Esophagus muscularis mucosa (tissue), 4 donors: ENCODE measurements at regions not wholly inside any gene's neighbourhood (a gene's known extent, or its start where the extent isn't known, plus 50 kb on each side); places are given as distances from the start of the nearest gene placed in this dataset.

ENCODE experiments used
- DNase-seq: peaks from one replicate; pipeline ENCODE4 v3.0.0-alpha.2; 2017; ENCODE audit errors: extremely low spot score
- H3K27ac ChIP-seq, 4 donors: fragments of 200-600 bp; sonication (generic); replicated peaks in 1 of 4; 1 replicate in 3 of 4; 2 replicates in 1 of 4; pipeline ENCODE4 v1.5.1; 2016 to 2019; ENCODE audit warnings: mild to moderate bottlenecking in 1 of 4
- H3K27me3 ChIP-seq, 4 donors: fragments of 200-600 bp; sonication (generic); one replicate each; pipeline versions ENCODE4 v1.5.1 to v1.6.0; 2016 to 2019
- H3K36me3 ChIP-seq, 4 donors: fragments of 200-600 bp; sonication (generic); one replicate each; pipeline ENCODE4 v1.5.1; 2016 to 2019
- H3K4me1 ChIP-seq, 4 donors: fragments of 200-600 bp; sonication (generic); one replicate each; pipeline ENCODE4 v1.5.1; 2016 to 2019
- H3K4me3 ChIP-seq, 4 donors: fragments of 200-600 bp; sonication (generic); 1 replicate in 2 of 4; 2 replicates in 2 of 4; pipeline ENCODE4 v1.5.1; 2016 to 2019; ENCODE audit warnings: mild to moderate bottlenecking in 4 of 4, moderate library complexity in 1 of 4
- H3K9me3 ChIP-seq, 4 donors: fragments of 200-600 bp; sonication (generic); 1 replicate in 3 of 4; 2 replicates in 1 of 4; pipeline ENCODE4 v1.5.1; 2016 to 2019
- CTCF ChIP-seq, 3 experiments: fragments of 200-600 bp in 2 of 3; fragments of 450-650 bp in 1 of 3; sonication (generic) in 2 of 3; IDR thresholded peaks; one replicate each; pipeline ENCODE4 v1.5.1; 2017 to 2019; ENCODE audit warnings: antibody characterized with exemption in 3 of 3, mild to moderate bottlenecking in 2 of 3, moderate library complexity in 1 of 3
- EP300 ChIP-seq: sonication (generic); formaldehyde crosslinking; IDR thresholded peaks from one replicate; pipeline ENCODE4 v1.6.1; 2017; ENCODE audit warnings: antibody characterized with exemption
- POLR2A ChIP-seq: fragments of 450-650 bp; IDR thresholded peaks from one replicate; pipeline ENCODE4 v1.6.1; 2017; ENCODE audit warnings: antibody characterized with exemption, moderate library complexity, mild to moderate bottlenecking, low read depth
- POLR2AphosphoS5 ChIP-seq, 2 donors: sonication (generic); formaldehyde crosslinking; IDR thresholded peaks; one replicate each; pipeline ENCODE4 v1.6.1; 2017; ENCODE audit warnings: antibody characterized with exemption in 2 of 2
- WGBS: methylation state at CpG from one replicate; pipeline ENCODE4 v1.1.5; 2018; 5-methylcytosine and 5-hydroxymethylcytosine counted together
- intact Hi-C: fragments of 100-400 bp; cut with DNase I; formaldehyde crosslinking; loops from one replicate; pipeline ENCODE4 v1.15.1; 2023

- no peak for DNase-seq
- no peak overlapping the region for H3K27ac ChIP-seq
- TF ChIP-seq POLR2AphosphoS5 (IDR thresholded peaks at IDR 0.05) (no peak), EP300 (no peak)
- 100% methylated on average over 1 of the region's 1 CpG for WGBS
- H3K4me3 ChIP-seq, result no peak overlapping the region
- no peaks in the 10 kb centered on the region for H3K4me1 ChIP-seq
- H3K27me3 ChIP-seq, result no peaks in the 10 kb centered on the region
- intact Hi-C loops, result no loop called here
- peaks cover 0 to 4% (median 0%) of the 10 kb centered on the region in 4 donors for H3K9me3 ChIP-seq
- H3K36me3 ChIP-seq, result no peaks in the 10 kb centered on the region
Measured at GRCh38 chr6:87921034-87921433, 126.6 kb upstream of the SPACA1 start.

DNA sequence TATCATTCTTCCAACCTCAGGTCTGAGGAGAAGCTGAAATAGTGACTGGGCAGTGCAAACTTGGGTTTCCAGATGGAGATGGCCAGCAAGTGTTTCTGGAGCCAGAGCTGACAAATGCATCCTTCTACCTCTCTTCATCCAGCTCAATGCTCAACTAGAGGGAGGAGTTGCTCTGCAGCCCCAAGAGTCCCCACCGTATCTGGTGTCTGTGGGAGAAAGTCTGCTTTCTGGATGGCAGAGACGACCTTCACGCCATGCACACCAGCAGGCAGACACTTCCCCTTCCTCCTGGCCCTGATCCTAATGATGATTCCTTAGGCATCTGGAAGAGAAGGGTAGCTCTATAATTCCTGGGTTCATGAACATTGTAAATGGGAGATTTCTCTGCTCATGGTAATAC, 127.4 kb upstream of the SPACA1 start:
- Histone ChIP-seq H3K9me3 (peaks cover 0 to 5% (median 0%) of the 10 kb centered on the region in 4 donors), H3K36me3 (no peaks in the 10 kb centered on the region), H3K27me3 (no peaks in the 10 kb centered on the region), H3K27ac (no peak overlapping the region), H3K4me1 (no peaks in the 10 kb centered on the region), H3K4me3 (no peak overlapping the region)
- TF ChIP-seq CTCF (IDR thresholded peaks at IDR 0.05), result no peak
- TF ChIP-seq EP300, result no peak
- no peak for TF ChIP-seq POLR2AphosphoS5 (IDR thresholded peaks at IDR 0.05)
- no peak for TF ChIP-seq POLR2A
- DNase-seq, result no peak
- intact Hi-C loops, result no loop called here
- WGBS, result 96% methylated on average over 3 of the region's 3 CpGs

- no peak for TF ChIP-seq POLR2A
- TF ChIP-seq POLR2AphosphoS5 (IDR thresholded peaks at IDR 0.05), result no peak
- no peak for TF ChIP-seq CTCF (IDR thresholded peaks at IDR 0.05)
- no peak for TF ChIP-seq EP300
Measured at GRCh38 chr6:87919416-87919815, 128.2 kb upstream of the SPACA1 start.

DNA sequence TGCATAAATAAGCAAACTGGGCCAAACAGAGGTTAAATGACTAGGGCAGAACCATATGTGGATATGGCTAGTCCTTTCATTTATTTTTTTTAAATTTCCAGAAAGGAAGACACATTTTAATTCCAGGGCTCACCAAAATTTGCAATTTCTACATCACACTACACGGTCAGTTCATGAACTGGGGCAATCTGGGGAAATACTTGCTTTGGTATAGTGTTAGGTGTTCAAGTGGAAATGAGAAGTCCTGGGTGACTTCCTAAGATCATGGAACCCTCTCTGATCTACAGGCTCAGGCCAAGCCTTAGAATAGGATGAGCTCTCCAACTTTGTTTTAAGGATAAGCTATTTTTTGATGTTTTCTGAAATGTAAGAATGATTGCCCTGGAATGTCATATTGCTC, 128.6 kb upstream of the SPACA1 start:
- intact Hi-C loops, result no loop called here
- no peak for DNase-seq
- Histone ChIP-seq H3K9me3 (peaks cover 0 to 5% (median 0%) of the 10 kb centered on the region in 4 donors), H3K27ac (no peak overlapping the region), H3K4me3 (no peak overlapping the region), H3K4me1 (no peaks in the 10 kb centered on the region), H3K36me3 (no peaks in the 10 kb centered on the region), H3K27me3 (no peaks in the 10 kb centered on the region)
- whole genome bisulfite sequencing, result 96% methylated on average over 1 of the region's 1 CpG
- TF ChIP-seq POLR2AphosphoS5 (IDR thresholded peaks at IDR 0.05), result no peak
- no peak for TF ChIP-seq POLR2A
- TF ChIP-seq EP300, result no peak
- no peak for TF ChIP-seq CTCF (IDR thresholded peaks at IDR 0.05)

More at GRCh38 chr6:87919416-87919815, 128.2 kb upstream of the SPACA1 start:
- no peaks in the 10 kb centered on the region for H3K36me3 ChIP-seq
- no peak overlapping the region for H3K4me3 ChIP-seq
- WGBS, result 83% methylated on average over 1 of the region's 1 CpG
- H3K27ac ChIP-seq, result no peak overlapping the region
- no peaks in the 10 kb centered on the region for H3K4me1 ChIP-seq
- H3K27me3 ChIP-seq, result no peaks in the 10 kb centered on the region
- intact Hi-C loops, result no loop called here
- no peak for DNase-seq
- peaks cover 0 to 5% (median 0%) of the 10 kb centered on the region in 4 donors for H3K9me3 ChIP-seq

DNA sequence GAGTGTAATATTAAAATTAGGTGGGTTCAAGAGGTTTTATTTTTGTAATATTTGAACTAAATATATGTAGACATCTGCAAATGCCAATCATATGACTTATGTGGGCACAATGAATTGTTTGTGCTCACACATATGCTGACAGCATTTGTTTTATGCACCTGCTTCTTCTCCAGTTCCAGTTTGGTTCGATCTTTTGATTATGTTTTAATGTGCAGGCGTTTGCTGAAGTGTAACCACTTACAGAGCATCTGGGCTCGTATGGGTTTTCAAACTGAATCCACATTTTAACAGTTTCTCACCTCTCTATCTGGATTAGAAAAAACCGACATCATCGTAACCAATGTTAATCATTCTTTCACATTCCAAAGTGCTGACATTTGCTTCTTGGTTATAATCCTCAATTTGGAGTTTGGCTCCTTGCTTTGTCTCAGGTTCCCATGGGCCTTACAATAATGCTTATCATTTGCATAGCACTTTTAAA, 129.1 kb upstream of the SPACA1 start:
- intact Hi-C loops, result no loop called here
- Histone ChIP-seq H3K27ac (no peak overlapping the region), H3K36me3 (no peaks in the 10 kb centered on the region), H3K4me3 (no peak overlapping the region), H3K4me1 (no peaks in the 10 kb centered on the region), H3K27me3 (no peaks in the 10 kb centered on the region), H3K9me3 (peaks cover 0 to 5% (median 0%) of the 10 kb centered on the region in 4 donors)
- DNase-seq, result no peak
- WGBS, result 61% methylated on average over 5 of the region's 5 CpGs
- TF ChIP-seq CTCF (IDR thresholded peaks at IDR 0.05) (no peak), POLR2AphosphoS5 (IDR thresholded peaks at IDR 0.05) (no peak), EP300 (no peak)
